B cell (primary cell): ENCODE measurements at regions not wholly inside any gene's neighbourhood (a gene's known extent, or its start where the extent isn't known, plus 50 kb on each side); places are given as distances from the start of the nearest gene placed in this dataset.

Experiments
- ATAC-seq: fragments of 200-7000 bp; cut with Tn5 transposase; one replicate; pipeline ENCODE4 v1.10.0; 2021; ENCODE audit warnings: low read depth, mild to moderate bottlenecking, moderate number of reproducible peaks, moderate library complexity
- CTCF ChIA-PET: fragments of 350-600 bp; sonication (Branson Sonifier 250); formaldehyde crosslinking; loops from one replicate; lab custom pipeline; 2021; ENCODE audit warnings: antibody characterized with exemption, inconsistent platforms; lab: Charles Lee
- POLR2A ChIA-PET: fragments of 350-600 bp; sonication (Branson Sonifier 250); formaldehyde crosslinking; loops from one replicate; lab custom pipeline; 2021; ENCODE audit warnings: antibody characterized with exemption; lab: Charles Lee
- DNase-seq: peaks from one replicate; pipeline ENCODE4 v3.0.0; 2013
- H2AFZ ChIP-seq: 2 replicates; pipeline ENCODE4 v1.6.1; 2012; ENCODE audit warnings: mild to moderate bottlenecking, low read depth, low read length; ENCODE audit not compliant: insufficient read depth, poor library complexity, severe bottlenecking
- H3K27ac ChIP-seq, 2 donors: 1 replicate in 1 of 2; 2 replicates in 1 of 2; pipeline ENCODE4 v1.5.1; 2012 to 2013; ENCODE audit warnings: low read length in 2 of 2, mild to moderate bottlenecking in 2 of 2, moderate library complexity in 1 of 2
- H3K27me3 ChIP-seq, 4 experiments: fragments of 200-600 bp in 1 of 4; sonication (generic) in 1 of 4; replicated peaks in 1 of 4; 1 replicate in 2 of 4; 2 replicates in 2 of 4; pipeline versions ENCODE4 v1.6.1 to v1.7.0; 2013 to 2016; ENCODE audit warnings: low read length in 3 of 4, mild to moderate bottlenecking in 2 of 4, mixed read lengths in 1 of 4, moderate library complexity in 1 of 4; ENCODE audit not compliant: insufficient read depth in 4 of 4, control insufficient read depth in 3 of 4; ENCODE audit errors: control extremely low read depth in 1 of 4
- H3K36me3 ChIP-seq, 2 experiments: replicated peaks in 1 of 2; 1 replicate in 1 of 2; 2 replicates in 1 of 2; pipeline versions ENCODE4 v1.6.1 to v1.7.1; 2013; ENCODE audit warnings: low read length in 1 of 2; ENCODE audit not compliant: insufficient read depth in 2 of 2, control insufficient read depth in 1 of 2; ENCODE audit errors: control extremely low read depth in 1 of 2, extremely low read depth in 1 of 2
- H3K4me1 ChIP-seq, 2 donors: fragments of 200-600 bp in 1 of 2; sonication (generic) in 1 of 2; 1 replicate in 1 of 2; 2 replicates in 1 of 2; pipeline versions ENCODE4 v1.5.1 to v1.6.1; 2013 to 2017; ENCODE audit warnings: low read length in 2 of 2; ENCODE audit not compliant: control insufficient read depth in 2 of 2, insufficient read depth in 2 of 2
- H3K4me2 ChIP-seq: replicated peaks from 2 replicates; pipeline ENCODE3; 2012; ENCODE audit warnings: mild to moderate bottlenecking, low read depth, low read length; ENCODE audit not compliant: poor library complexity, severe bottlenecking
- H3K4me3 ChIP-seq, 5 experiments: fragments of 200-600 bp in 1 of 5; sonication (generic) in 1 of 5; 1 replicate in 3 of 5; 2 replicates in 2 of 5; pipeline versions ENCODE4 v1.5.1 to v1.7.0; 2011 to 2016; ENCODE audit warnings: low read length in 4 of 5, mild to moderate bottlenecking in 4 of 5, low read depth in 2 of 5, control low read depth in 1 of 5, moderate library complexity in 1 of 5; ENCODE audit not compliant: insufficient read depth in 1 of 5; ENCODE audit errors: control extremely low read depth in 1 of 5, extremely low read depth in 1 of 5
- H3K79me2 ChIP-seq: fragments of 200-600 bp; sonication (generic); one replicate; pipeline ENCODE4 v1.6.0; 2016; ENCODE audit warnings: low read length; ENCODE audit not compliant: control insufficient read depth, insufficient read depth
- H3K9ac ChIP-seq: fragments of 200-600 bp; sonication (generic); 2 replicates; pipeline ENCODE4 v1.6.1; 2017; ENCODE audit warnings: mild to moderate bottlenecking, low read length, moderate library complexity
- H3K9me3 ChIP-seq, 3 donors: one replicate each; pipeline versions ENCODE4 v1.6.1 to v1.7.1; 2013; ENCODE audit warnings: low read length in 2 of 3; ENCODE audit not compliant: control insufficient read depth in 2 of 3, insufficient read depth in 1 of 3; ENCODE audit errors: control extremely low read depth in 1 of 3
- H4K20me1 ChIP-seq: 2 replicates; pipeline ENCODE4 v1.6.0; 2012; ENCODE audit warnings: mild to moderate bottlenecking, low read length; ENCODE audit not compliant: insufficient read depth, control insufficient read depth, poor library complexity, severe bottlenecking
- H3K27ac Mint-ChIP-seq: one replicate; pipeline ENCODE4 v1.8.0; 2021; ENCODE audit warnings: mixed read lengths
- H3K27me3 Mint-ChIP-seq: one replicate; pipeline ENCODE4 v1.8.0; 2021; ENCODE audit warnings: mixed read lengths
- H3K4me1 Mint-ChIP-seq: one replicate; pipeline ENCODE4 v1.8.0; 2021; ENCODE audit warnings: mixed read lengths
- H3K4me3 Mint-ChIP-seq: one replicate; pipeline ENCODE4 v1.8.0; 2021; ENCODE audit warnings: mixed read lengths
- H3K9me3 Mint-ChIP-seq: one replicate; pipeline ENCODE4 v1.8.0; 2022; ENCODE audit warnings: mixed read lengths; ENCODE audit not compliant: insufficient read depth
- EZH2 ChIP-seq: IDR thresholded peaks from 2 replicates; pipeline ENCODE4 v1.6.1; 2012; ENCODE audit warnings: borderline replicate concordance, low read depth, mild to moderate bottlenecking, moderate library complexity, low read length; ENCODE audit not compliant: insufficient read depth, poor library complexity, severe bottlenecking
- WGBS: methylation state at CpG from one replicate; pipeline ENCODE4 v1.1.5; 2013; ENCODE audit warnings: missing lambda C conversion rate; ENCODE audit not compliant: insufficient coverage; 5-methylcytosine and 5-hydroxymethylcytosine counted together
- intact Hi-C: fragments of 100-400 bp; cut with micrococcal nuclease; formaldehyde crosslinking; loops from one replicate; pipeline ENCODE4 v1.10.0; 2022
- TF ChIP-seq, protein P1 (sequence below): fragments of 200-600 bp; IDR thresholded peaks from one replicate; pipeline ENCODE4 v1.8.0; 2022; ENCODE audit warnings: antibody characterized with exemption, mild to moderate bottlenecking

DNA sequence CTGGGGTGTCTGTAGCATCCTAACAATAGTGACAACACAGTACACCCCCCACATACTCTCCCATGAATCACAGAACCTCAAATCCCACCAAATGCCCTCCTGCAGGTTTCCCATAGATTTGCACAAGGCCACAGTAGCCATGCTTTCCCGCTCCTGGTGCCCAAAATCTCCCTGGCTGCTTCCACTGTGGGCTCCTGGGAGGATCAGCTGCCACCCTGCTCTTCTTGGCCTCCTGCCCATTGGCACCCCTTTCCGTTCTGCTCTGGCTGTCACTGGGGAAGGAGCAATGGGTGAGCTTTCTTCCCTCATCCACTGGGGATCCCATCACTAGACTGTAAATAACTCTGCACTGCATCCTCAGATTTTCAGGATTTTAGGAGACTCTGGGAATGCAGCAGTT lies 92.1 kb upstream of the SLC24A5 start:
- POLR2A ChIA-PET = no interaction called here
- ATAC-seq (no peak), DNase-seq (no peak)
- Mint-ChIP-seq H3K9me3 (no peaks in the 10 kb centered on the region), H3K27ac (no peak overlapping the region), H3K4me3 (no peak overlapping the region), H3K27me3 (peaks cover 9% of the 10 kb centered on the region), H3K4me1 (no peaks in the 10 kb centered on the region)
- H3K4me3 ChIP-seq = no peak overlapping the region
- H3K36me3 ChIP-seq = no peaks in the 10 kb centered on the region
- WGBS = 71% methylated on average over 1 of the region's 2 CpGs
- H3K79me2 ChIP-seq = no peaks in the 10 kb centered on the region
- H3K9ac ChIP-seq = no peak overlapping the region
- H3K27ac ChIP-seq = no peak overlapping the region
- H3K9me3 ChIP-seq = no peaks in the 10 kb centered on the region
- no peaks in the 10 kb centered on the region for H4K20me1 ChIP-seq
- H3K27me3 ChIP-seq = no peaks in the 10 kb centered on the region
- no peak overlapping the region for H2AFZ ChIP-seq
- intact Hi-C loops = no loop called here
- CTCF ChIA-PET = interaction anchor here (1.3 kb wide), 1 partner anchor 9 kb away, joined by 3 read pairs; no protein-coding TSS in a partner anchor
- H3K4me2 ChIP-seq = no peak overlapping the region
- H3K4me1 ChIP-seq = no peaks in the 10 kb centered on the region
- TF ChIP-seq, protein P1, sequence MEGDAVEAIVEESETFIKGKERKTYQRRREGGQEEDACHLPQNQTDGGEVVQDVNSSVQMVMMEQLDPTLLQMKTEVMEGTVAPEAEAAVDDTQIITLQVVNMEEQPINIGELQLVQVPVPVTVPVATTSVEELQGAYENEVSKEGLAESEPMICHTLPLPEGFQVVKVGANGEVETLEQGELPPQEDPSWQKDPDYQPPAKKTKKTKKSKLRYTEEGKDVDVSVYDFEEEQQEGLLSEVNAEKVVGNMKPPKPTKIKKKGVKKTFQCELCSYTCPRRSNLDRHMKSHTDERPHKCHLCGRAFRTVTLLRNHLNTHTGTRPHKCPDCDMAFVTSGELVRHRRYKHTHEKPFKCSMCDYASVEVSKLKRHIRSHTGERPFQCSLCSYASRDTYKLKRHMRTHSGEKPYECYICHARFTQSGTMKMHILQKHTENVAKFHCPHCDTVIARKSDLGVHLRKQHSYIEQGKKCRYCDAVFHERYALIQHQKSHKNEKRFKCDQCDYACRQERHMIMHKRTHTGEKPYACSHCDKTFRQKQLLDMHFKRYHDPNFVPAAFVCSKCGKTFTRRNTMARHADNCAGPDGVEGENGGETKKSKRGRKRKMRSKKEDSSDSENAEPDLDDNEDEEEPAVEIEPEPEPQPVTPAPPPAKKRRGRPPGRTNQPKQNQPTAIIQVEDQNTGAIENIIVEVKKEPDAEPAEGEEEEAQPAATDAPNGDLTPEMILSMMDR = no peak
- no peak for TF ChIP-seq EZH2

DNA sequence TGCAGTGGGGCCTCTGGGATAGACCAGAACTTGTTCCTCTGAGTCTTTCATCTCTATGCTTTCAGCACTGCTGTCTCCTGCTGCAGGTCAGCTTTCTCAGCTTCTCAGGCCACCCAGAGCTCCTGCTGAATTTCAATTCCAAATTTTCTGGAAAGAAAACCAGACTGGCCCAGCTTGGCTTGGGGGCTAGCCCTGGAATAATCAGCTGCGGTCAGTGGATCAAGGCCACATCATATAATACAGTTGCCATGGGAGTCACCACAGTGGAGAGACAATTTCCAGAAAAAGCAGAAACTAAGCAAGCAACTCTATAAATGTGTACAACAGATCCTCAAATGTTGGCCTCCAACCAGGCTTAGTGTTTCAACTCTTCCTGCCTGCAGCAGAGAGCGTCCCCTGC lies 91.1 kb upstream of the SLC24A5 start:
- 80% methylated on average over 1 of the region's 2 CpGs for WGBS
- Histone ChIP-seq H3K36me3 (no peaks in the 10 kb centered on the region), H3K9ac (no peak overlapping the region), H4K20me1 (no peaks in the 10 kb centered on the region), H3K79me2 (no peaks in the 10 kb centered on the region), H3K9me3 (no peaks in the 10 kb centered on the region), H3K4me3 (no peak overlapping the region), H3K4me1 (no peaks in the 10 kb centered on the region), H2AFZ (no peak overlapping the region), H3K27ac (no peak overlapping the region), H3K4me2 (no peak overlapping the region), H3K27me3 (no peaks in the 10 kb centered on the region)
- no peak for DNase-seq
- ChIA-PET CTCF (no interaction called here), POLR2A (no interaction called here)
- Mint-ChIP-seq H3K4me1 (no peaks in the 10 kb centered on the region), H3K27me3 (peaks cover 9% of the 10 kb centered on the region), H3K27ac (no peak overlapping the region), H3K9me3 (no peaks in the 10 kb centered on the region), H3K4me3 (no peak overlapping the region)
- intact Hi-C loops = no loop called here
- ATAC-seq = no peak
- TF ChIP-seq, protein P1 = no peak
- TF ChIP-seq EZH2 = no peak
